ENCODE measurements at regions not wholly inside any gene's neighbourhood (a gene's known extent, or its start where the extent isn't known, plus 50 kb on each side); places are given as distances from the start of the nearest gene placed in this dataset.

- no peak for TF ChIP-seq CTCF (IDR thresholded peaks at IDR 0.05)
- no peak for TF ChIP-seq POLR2A (IDR thresholded peaks at IDR 0.05; ENCODE audit: low read depth)
- no peak for TF ChIP-seq EP300 (IDR thresholded peaks at IDR 0.05)
- TF ChIP-seq POLR2AphosphoS5 (IDR thresholded peaks at IDR 0.05) = no peak
These were observed 521.4 kb upstream of the JAG1 start for GRCh38 chr20:11195169-11195568.
